ENCODE measurements at regions not wholly inside any gene's neighbourhood (a gene's known extent, or its start where the extent isn't known, plus 50 kb on each side); places are given as distances from the start of the nearest gene placed in this dataset.
A peak's percentile ranks its signal among the peaks of the same experiment; 100 is the strongest.

- Mint-ChIP-seq H3K9me3 (no peaks in the 10 kb centered on the region), H3K4me3 (no peak overlapping the region), H3K27ac (no peak overlapping the region), H3K4me1 (peaks cover 30% of the 10 kb centered on the region), H3K36me3 (no peaks in the 10 kb centered on the region), H3K27me3 (ENCODE audit: low read depth) (no peaks in the 10 kb centered on the region)
- ChIA-PET CTCF (no interaction called here), POLR2A (no interaction called here)
- peak; percentile 55 for ATAC-seq
- no peak for TF ChIP-seq ZNF281 (CRISPR knock-in tag; IDR thresholded peaks at IDR 0.05)
- TF ChIP-seq ZBTB21 (CRISPR knock-in tag; IDR thresholded peaks at IDR 0.05; ENCODE audit: borderline replicate concordance), result no peak
- TF ChIP-seq GRHL2 (CRISPR knock-in tag; IDR thresholded peaks at IDR 0.05; ENCODE audit: insufficient replicate concordance, severe bottlenecking), result no peak
- no peak for TF ChIP-seq FOXK1 (CRISPR knock-in tag; IDR thresholded peaks at IDR 0.05)
- no peak for TF ChIP-seq ZNF219 (CRISPR knock-in tag; IDR thresholded peaks at IDR 0.05; ENCODE audit: borderline replicate concordance)
- TF ChIP-seq CTCF (IDR thresholded peaks at IDR 0.05), result no peak
- TF ChIP-seq FOXP4 (CRISPR knock-in tag; IDR thresholded peaks at IDR 0.05), result no peak
- no peak for TF ChIP-seq STAT6 (CRISPR knock-in tag; conservative IDR thresholded peaks at IDR 0.05; ENCODE audit: low read depth)
- DNase-seq (ENCODE audit: low spot score), result no peak
Measured at GRCh38 chr7:81361769-81362312, 408.0 kb downstream of the HGF start.

- TF ChIP-seq CREB1 (CRISPR knock-in tag; IDR thresholded peaks at IDR 0.05) (no peak), ZMAT4 (CRISPR knock-in tag; IDR thresholded peaks at IDR 0.05) (no peak), ESRRA (CRISPR knock-in tag; IDR thresholded peaks at IDR 0.05; ENCODE audit: borderline replicate concordance) (no peak), TEAD4 (CRISPR knock-in tag; IDR thresholded peaks at IDR 0.05) (no peak), FOXP1 (CRISPR knock-in tag; IDR thresholded peaks at IDR 0.05; ENCODE audit: borderline replicate concordance) (no peak), ZNF423 (CRISPR knock-in tag; IDR thresholded peaks at IDR 0.05) (no peak), SMAD3 (CRISPR knock-in tag; IDR thresholded peaks at IDR 0.05; ENCODE audit: borderline replicate concordance) (no peak), ZNF281 (CRISPR knock-in tag; IDR thresholded peaks at IDR 0.05) (no peak)
- Mint-ChIP-seq H3K4me1 (0 out of 2 replicates have a peak, but pooled peaks cover 2% of the 10 kb centered on the region), H3K27me3 (ENCODE audit: low read depth) (no peaks in the 10 kb centered on the region), H3K27ac (no peak overlapping the region), H3K4me3 (no peak overlapping the region), H3K9me3 (peaks cover 9% of the 10 kb centered on the region; the same call in 1 of the 2 replicates), H3K36me3 (no peaks in the 10 kb centered on the region)
- DNase-seq (ENCODE audit: low spot score) (no peak), ATAC-seq (no peak)
- ChIA-PET CTCF (no interaction called here), POLR2A (no interaction called here)
Measured at GRCh38 chr7:81355911-81356310, 413.9 kb downstream of the HGF start.
